ENCODE measurements at regions not wholly inside any gene's neighbourhood (a gene's known extent, or its start where the extent isn't known, plus 50 kb on each side); places are given as distances from the start of the nearest gene placed in this dataset.

DNA sequence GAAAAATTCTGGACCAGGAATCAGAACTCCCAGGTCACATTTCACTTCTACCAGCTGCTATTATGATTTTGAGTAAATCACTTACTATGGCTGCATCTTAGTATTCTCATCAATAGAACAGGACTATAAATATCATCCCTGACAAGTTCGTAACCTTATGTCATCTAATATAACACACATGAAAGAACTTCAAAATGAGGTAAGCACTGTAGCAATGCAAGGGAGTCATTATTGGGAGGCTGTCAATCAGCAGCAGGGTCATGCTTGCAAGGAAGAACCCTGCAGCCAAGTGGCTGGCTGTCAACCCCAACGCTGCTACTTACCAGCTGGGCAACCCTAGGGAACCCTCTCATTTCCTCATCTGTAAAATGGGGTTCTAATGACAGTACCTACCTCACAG, 123.3 kb upstream of the B3GAT2 start:
- H3K4me3 Mint-ChIP-seq = no peak overlapping the region
- no peaks in the 10 kb centered on the region for H3K36me3 ChIP-seq (ENCODE audit: insufficient read depth, low read length)
- no peak overlapping the region for H3K27ac Mint-ChIP-seq
- H3K27ac ChIP-seq (ENCODE audit: low read depth in 1 of 2, low read length in 2 of 2) = no peak overlapping the region
- H3K4me3 ChIP-seq (ENCODE audit: low read length) = no peak overlapping the region
- no peaks in the 10 kb centered on the region for H3K4me1 ChIP-seq (ENCODE audit: insufficient read depth, low read length)
- H3K36me3 Mint-ChIP-seq (ENCODE audit: low read depth) = no peaks in the 10 kb centered on the region
- POLR2A ChIA-PET = no interaction called here
- intact Hi-C loops (cut with DNase I, micrococcal nuclease) = no loop called here
- H3K9me3 Mint-ChIP-seq = peaks cover 10% of the 10 kb centered on the region
- CTCF ChIA-PET = no interaction called here
- H3K27me3 ChIP-seq (ENCODE audit: control insufficient read depth in 1 of 2, insufficient read depth in 2 of 2, low read length in 2 of 2) = no peaks in the 10 kb centered on the region
- peaks cover 9% of the 10 kb centered on the region for H3K27me3 Mint-ChIP-seq
- no peaks in the 10 kb centered on the region for H3K4me1 Mint-ChIP-seq (ENCODE audit: low read depth)
- ATAC-seq (ENCODE audit: poor library complexity) = no peak
- DNase-seq = no peak
- TF ChIP-seq, protein P1, sequence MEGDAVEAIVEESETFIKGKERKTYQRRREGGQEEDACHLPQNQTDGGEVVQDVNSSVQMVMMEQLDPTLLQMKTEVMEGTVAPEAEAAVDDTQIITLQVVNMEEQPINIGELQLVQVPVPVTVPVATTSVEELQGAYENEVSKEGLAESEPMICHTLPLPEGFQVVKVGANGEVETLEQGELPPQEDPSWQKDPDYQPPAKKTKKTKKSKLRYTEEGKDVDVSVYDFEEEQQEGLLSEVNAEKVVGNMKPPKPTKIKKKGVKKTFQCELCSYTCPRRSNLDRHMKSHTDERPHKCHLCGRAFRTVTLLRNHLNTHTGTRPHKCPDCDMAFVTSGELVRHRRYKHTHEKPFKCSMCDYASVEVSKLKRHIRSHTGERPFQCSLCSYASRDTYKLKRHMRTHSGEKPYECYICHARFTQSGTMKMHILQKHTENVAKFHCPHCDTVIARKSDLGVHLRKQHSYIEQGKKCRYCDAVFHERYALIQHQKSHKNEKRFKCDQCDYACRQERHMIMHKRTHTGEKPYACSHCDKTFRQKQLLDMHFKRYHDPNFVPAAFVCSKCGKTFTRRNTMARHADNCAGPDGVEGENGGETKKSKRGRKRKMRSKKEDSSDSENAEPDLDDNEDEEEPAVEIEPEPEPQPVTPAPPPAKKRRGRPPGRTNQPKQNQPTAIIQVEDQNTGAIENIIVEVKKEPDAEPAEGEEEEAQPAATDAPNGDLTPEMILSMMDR (IDR thresholded peaks at IDR 0.05) = no peak
- peaks cover 0 to 17% of the 10 kb centered on the region in 2 experiments for H3K9me3 ChIP-seq (ENCODE audit: control insufficient read depth in 1 of 2, insufficient read depth in 1 of 2, low read length in 2 of 2)

DNA sequence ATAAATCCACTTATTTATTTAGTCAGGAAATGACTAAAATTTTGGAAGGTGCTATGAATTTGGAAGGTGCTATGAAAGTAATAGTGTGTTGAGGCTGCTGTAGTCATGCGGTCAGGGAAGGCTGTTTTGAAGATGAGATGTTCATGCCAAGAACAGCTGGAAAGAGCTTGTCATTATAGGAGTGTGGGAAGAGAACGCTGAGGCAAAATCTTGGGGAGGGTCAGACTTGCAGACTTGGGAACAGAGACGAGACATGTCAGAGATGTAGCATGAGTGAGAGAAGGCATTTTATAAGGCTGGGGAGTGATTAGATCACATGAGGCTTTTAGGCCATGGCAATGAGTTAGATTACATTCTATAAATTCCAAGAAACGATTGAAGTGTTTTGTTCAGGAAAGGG, 124.0 kb upstream of the B3GAT2 start:
- no peak overlapping the region for H3K27ac ChIP-seq (ENCODE audit: low read depth in 1 of 2, low read length in 2 of 2)
- Mint-ChIP-seq H3K27me3 (peaks cover 9% of the 10 kb centered on the region), H3K9me3 (peaks cover 10% of the 10 kb centered on the region), H3K36me3 (ENCODE audit: low read depth) (no peaks in the 10 kb centered on the region), H3K27ac (no peak overlapping the region), H3K4me3 (no peak overlapping the region), H3K4me1 (ENCODE audit: low read depth) (no peaks in the 10 kb centered on the region)
- no peaks in the 10 kb centered on the region for H3K4me1 ChIP-seq (ENCODE audit: insufficient read depth, low read length)
- no peaks in the 10 kb centered on the region for H3K36me3 ChIP-seq (ENCODE audit: insufficient read depth, low read length)
- H3K27me3 ChIP-seq (ENCODE audit: control insufficient read depth in 1 of 2, insufficient read depth in 2 of 2, low read length in 2 of 2) = no peaks in the 10 kb centered on the region
- intact Hi-C loops (cut with DNase I, micrococcal nuclease) = no loop called here
- POLR2A ChIA-PET = no interaction called here
- H3K9me3 ChIP-seq (ENCODE audit: control insufficient read depth in 1 of 2, insufficient read depth in 1 of 2, low read length in 2 of 2) = peaks cover 0 to 17% of the 10 kb centered on the region in 2 experiments
- ATAC-seq (ENCODE audit: poor library complexity) = no peak
- CTCF ChIA-PET = no interaction called here
- no peak for DNase-seq
- TF ChIP-seq, protein P1 (IDR thresholded peaks at IDR 0.05) = no peak
- H3K4me3 ChIP-seq (ENCODE audit: low read length) = no peak overlapping the region

DNA sequence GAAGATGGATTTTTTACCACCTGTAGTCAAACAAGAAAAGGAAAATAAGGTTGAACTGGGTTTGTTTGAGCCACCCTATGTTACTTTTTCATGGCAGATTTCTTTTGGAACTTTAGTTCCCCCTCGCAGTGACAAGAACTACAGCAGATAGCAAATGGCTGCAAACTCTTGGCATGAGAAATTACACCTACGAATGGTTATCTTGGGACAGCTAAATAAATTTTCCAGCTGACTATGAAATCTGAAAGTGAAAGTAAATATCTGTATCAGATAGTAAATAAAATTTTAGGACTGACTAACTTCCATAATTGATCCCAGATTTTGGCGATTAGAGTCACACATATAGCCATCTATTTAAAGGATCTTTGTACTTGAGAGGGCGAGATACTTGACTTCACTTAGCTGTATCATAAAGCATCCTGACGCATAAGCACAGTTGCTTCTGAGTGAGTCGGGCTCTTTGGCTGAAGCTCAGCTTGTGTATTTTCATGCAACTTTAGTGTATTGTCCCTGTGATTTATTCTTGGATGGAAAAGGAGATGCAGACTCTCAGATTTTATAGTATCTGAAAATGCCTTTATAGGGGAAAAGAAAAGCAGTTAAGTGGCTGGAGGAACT, 125.3 kb upstream of the B3GAT2 start:
- ATAC-seq (ENCODE audit: poor library complexity) = no peak

More for the DNA sequence above, 125.3 kb upstream of the B3GAT2 start:
- H3K27me3 Mint-ChIP-seq = peaks cover 9% of the 10 kb centered on the region
- TF ChIP-seq, protein P1 (IDR thresholded peaks at IDR 0.05) = no peak
- Histone ChIP-seq H3K27ac (ENCODE audit: low read depth in 1 of 2, low read length in 2 of 2) (no peak overlapping the region), H3K36me3 (ENCODE audit: insufficient read depth, low read length) (no peaks in the 10 kb centered on the region), H3K4me3 (ENCODE audit: low read length) (no peak overlapping the region), H3K9me3 (ENCODE audit: control insufficient read depth in 1 of 2, insufficient read depth in 1 of 2, low read length in 2 of 2) (peaks cover 0 to 17% of the 10 kb centered on the region in 2 experiments), H3K27me3 (ENCODE audit: control insufficient read depth in 1 of 2, insufficient read depth in 2 of 2, low read length in 2 of 2) (no peaks in the 10 kb centered on the region), H3K4me1 (ENCODE audit: insufficient read depth, low read length) (no peaks in the 10 kb centered on the region)
- ChIA-PET POLR2A (no interaction called here), CTCF (no interaction called here)
- no peaks in the 10 kb centered on the region for H3K36me3 Mint-ChIP-seq (ENCODE audit: low read depth)
- intact Hi-C loops (cut with DNase I, micrococcal nuclease) = no loop called here
- peaks cover 10% of the 10 kb centered on the region for H3K9me3 Mint-ChIP-seq
- H3K4me3 Mint-ChIP-seq = no peak overlapping the region
- no peak overlapping the region for H3K27ac Mint-ChIP-seq
- no peak for DNase-seq
- no peaks in the 10 kb centered on the region for H3K4me1 Mint-ChIP-seq (ENCODE audit: low read depth)

Data from CD4-positive, alpha-beta T cell (primary cell).